Activated CD8-positive, alpha-beta T cell treated with anti-CD3 and anti-CD28 coated beads for 36 hours (primary cell): ENCODE measurements at regions not wholly inside any gene's neighbourhood (a gene's known extent, or its start where the extent isn't known, plus 50 kb on each side); places are given as distances from the start of the nearest gene placed in this dataset.

Source experiments
- ATAC-seq: fragments of 200-7000 bp; cut with Tn5 transposase; one replicate; pipeline ENCODE4 v1.10.0; 2021; ENCODE audit warnings: mild to moderate bottlenecking, moderate library complexity
- CTCF ChIA-PET: fragments of 350-600 bp; sonication (Branson Sonifier 250); formaldehyde crosslinking; loops from one replicate; lab custom pipeline; 2021; ENCODE audit warnings: antibody characterized with exemption; lab: Charles Lee
- POLR2A ChIA-PET: fragments of 350-600 bp; sonication (Branson Sonifier 250); formaldehyde crosslinking; loops from one replicate; lab custom pipeline; 2021; ENCODE audit warnings: antibody characterized with exemption; lab: Charles Lee
- DNase-seq: peaks from one replicate; pipeline ENCODE4 v3.0.0-alpha.2; 2020
- H3K27ac Mint-ChIP-seq: one replicate; pipeline ENCODE4 v1.8.0; 2021; ENCODE audit warnings: mild to moderate bottlenecking, mixed read lengths
- H3K27me3 Mint-ChIP-seq: one replicate; pipeline ENCODE4 v1.8.0; 2021; ENCODE audit warnings: mixed read lengths
- H3K36me3 Mint-ChIP-seq: one replicate; pipeline ENCODE4 v1.8.0; 2021; ENCODE audit warnings: low read depth, mixed read lengths
- H3K4me1 Mint-ChIP-seq: one replicate; pipeline ENCODE4 v1.8.0; 2021; ENCODE audit warnings: low read depth, mixed read lengths
- H3K4me3 Mint-ChIP-seq: one replicate; pipeline ENCODE4 v1.8.0; 2021; ENCODE audit warnings: mild to moderate bottlenecking, moderate library complexity, mixed read lengths
- H3K9me3 Mint-ChIP-seq: one replicate; pipeline ENCODE4 v1.8.0; 2021; ENCODE audit warnings: mixed read lengths
- intact Hi-C: fragments of 100-400 bp; cut with micrococcal nuclease; formaldehyde crosslinking; loops from one replicate; pipeline ENCODE4 v1.10.0; 2022
- TF ChIP-seq, protein P1 (sequence below): fragments of 200-600 bp; IDR thresholded peaks from one replicate; pipeline ENCODE4 v1.8.0; 2022; ENCODE audit warnings: antibody characterized with exemption, mild to moderate bottlenecking

DNA sequence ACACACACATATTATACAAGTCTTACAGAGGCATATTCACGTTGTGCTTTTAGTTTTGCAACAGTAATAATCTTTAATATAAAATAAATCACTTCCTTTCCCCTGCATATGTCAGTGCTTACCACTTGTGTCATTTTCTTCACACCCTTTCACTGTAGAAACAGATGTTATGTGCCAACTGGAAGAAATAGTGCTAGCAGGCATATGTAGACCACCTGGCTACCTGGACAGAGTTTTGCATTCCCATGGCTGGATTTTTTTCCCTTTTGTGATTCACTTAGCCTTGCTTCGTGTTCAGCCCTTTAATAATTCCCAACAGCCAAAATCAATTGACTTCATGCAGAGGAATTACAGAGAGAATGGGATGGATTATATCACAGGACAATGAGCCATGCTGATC lies 399.1 kb upstream of the SPRY2 start:
- no peak for DNase-seq
- POLR2A ChIA-PET = no interaction called here
- CTCF ChIA-PET = no interaction called here
- Mint-ChIP-seq H3K36me3 (no peaks in the 10 kb centered on the region), H3K9me3 (peaks cover 8% of the 10 kb centered on the region), H3K27me3 (no peaks in the 10 kb centered on the region), H3K4me1 (no peaks in the 10 kb centered on the region), H3K4me3 (no peak overlapping the region), H3K27ac (no peak overlapping the region)
- intact Hi-C loops = no loop called here
- TF ChIP-seq, protein P1, sequence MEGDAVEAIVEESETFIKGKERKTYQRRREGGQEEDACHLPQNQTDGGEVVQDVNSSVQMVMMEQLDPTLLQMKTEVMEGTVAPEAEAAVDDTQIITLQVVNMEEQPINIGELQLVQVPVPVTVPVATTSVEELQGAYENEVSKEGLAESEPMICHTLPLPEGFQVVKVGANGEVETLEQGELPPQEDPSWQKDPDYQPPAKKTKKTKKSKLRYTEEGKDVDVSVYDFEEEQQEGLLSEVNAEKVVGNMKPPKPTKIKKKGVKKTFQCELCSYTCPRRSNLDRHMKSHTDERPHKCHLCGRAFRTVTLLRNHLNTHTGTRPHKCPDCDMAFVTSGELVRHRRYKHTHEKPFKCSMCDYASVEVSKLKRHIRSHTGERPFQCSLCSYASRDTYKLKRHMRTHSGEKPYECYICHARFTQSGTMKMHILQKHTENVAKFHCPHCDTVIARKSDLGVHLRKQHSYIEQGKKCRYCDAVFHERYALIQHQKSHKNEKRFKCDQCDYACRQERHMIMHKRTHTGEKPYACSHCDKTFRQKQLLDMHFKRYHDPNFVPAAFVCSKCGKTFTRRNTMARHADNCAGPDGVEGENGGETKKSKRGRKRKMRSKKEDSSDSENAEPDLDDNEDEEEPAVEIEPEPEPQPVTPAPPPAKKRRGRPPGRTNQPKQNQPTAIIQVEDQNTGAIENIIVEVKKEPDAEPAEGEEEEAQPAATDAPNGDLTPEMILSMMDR = no peak
- no peak for ATAC-seq

- Mint-ChIP-seq H3K4me3 (no peak overlapping the region), H3K9me3 (peaks cover 10% of the 10 kb centered on the region), H3K4me1 (no peaks in the 10 kb centered on the region), H3K27ac (no peak overlapping the region), H3K36me3 (no peaks in the 10 kb centered on the region), H3K27me3 (no peaks in the 10 kb centered on the region)
- POLR2A ChIA-PET = no interaction called here
- TF ChIP-seq, protein P1 = no peak
- ATAC-seq (no peak), DNase-seq (no peak)
- CTCF ChIA-PET = no interaction called here
- intact Hi-C loops = no loop called here
Observed at GRCh38 chr13:80737513-80737912, 396.6 kb upstream of the SPRY2 start.

DNA sequence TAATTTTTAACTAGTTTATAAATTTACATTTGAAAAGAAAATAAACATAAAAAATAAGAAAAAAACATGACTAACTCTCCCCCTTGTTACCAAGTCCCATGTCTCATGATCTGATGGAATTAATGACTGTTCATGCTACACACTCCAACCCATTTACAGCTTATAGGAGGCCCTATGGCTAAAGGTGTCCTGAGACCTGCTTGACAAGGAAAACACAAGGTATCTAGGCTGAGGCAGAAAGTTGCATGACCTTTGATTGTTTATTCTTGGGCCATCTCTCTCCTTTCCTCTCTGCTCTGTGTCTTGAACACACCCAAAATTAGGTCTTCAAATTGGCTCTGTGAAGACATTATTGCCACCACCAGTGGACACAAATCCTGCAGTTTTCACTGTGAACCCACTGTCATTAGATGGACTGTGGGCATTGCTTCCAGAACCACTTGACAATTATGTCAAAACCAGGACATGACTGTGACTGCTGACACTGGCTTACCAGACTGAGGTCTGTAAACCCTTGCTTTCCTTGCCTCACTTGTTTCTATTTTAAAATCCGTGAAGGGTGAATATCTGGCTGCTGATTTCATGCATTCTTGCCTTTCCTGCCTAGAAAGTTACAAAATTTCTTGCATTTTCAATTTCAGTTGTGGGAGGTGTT lies 386.5 kb upstream of the SPRY2 start:
- H3K36me3 Mint-ChIP-seq = no peaks in the 10 kb centered on the region
- no peaks in the 10 kb centered on the region for H3K27me3 Mint-ChIP-seq
- POLR2A ChIA-PET = no interaction called here
- peaks cover 4% of the 10 kb centered on the region for H3K9me3 Mint-ChIP-seq
- TF ChIP-seq, protein P1 = no peak
- CTCF ChIA-PET = no interaction called here
- no peaks in the 10 kb centered on the region for H3K4me1 Mint-ChIP-seq
- no peak overlapping the region for H3K4me3 Mint-ChIP-seq
- intact Hi-C loops = no loop called here
- DNase-seq (no peak), ATAC-seq (no peak)
- H3K27ac Mint-ChIP-seq = no peak overlapping the region

DNA sequence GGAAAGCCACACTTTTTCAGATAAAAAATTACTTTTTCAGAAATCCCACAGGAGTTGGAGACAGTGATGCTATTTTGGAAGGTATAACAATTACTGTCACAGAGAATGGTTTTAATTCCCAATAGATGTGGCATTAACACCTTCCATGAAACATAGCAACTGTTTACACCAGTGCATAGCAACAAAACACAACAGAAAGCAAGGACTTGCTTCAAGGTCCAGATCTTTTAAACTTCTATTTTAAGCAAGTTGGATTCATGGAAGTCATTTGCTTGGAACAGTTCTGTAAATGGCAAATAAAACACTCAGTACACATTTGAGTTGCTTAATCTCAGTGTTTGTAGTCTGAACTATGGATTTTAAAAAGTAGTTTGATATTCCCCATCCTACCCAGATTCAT lies 385.9 kb upstream of the SPRY2 start:
- H3K9me3 Mint-ChIP-seq = peaks cover 4% of the 10 kb centered on the region
- no peaks in the 10 kb centered on the region for H3K27me3 Mint-ChIP-seq
- H3K4me1 Mint-ChIP-seq = no peaks in the 10 kb centered on the region
- no peak overlapping the region for H3K27ac Mint-ChIP-seq
- CTCF ChIA-PET = no interaction called here
- POLR2A ChIA-PET = no interaction called here
- TF ChIP-seq, protein P1 = no peak
- ATAC-seq (no peak), DNase-seq (no peak)
- no peaks in the 10 kb centered on the region for H3K36me3 Mint-ChIP-seq
- intact Hi-C loops = no loop called here
- H3K4me3 Mint-ChIP-seq = no peak overlapping the region

GRCh38 chr13:80721689-80722088 lies 380.8 kb upstream of the SPRY2 start:
- Mint-ChIP-seq H3K4me1 (no peaks in the 10 kb centered on the region), H3K4me3 (no peak overlapping the region), H3K9me3 (peaks cover 2% of the 10 kb centered on the region), H3K36me3 (no peaks in the 10 kb centered on the region), H3K27ac (no peak overlapping the region), H3K27me3 (no peaks in the 10 kb centered on the region)
- CTCF ChIA-PET = no interaction called here
- intact Hi-C loops = no loop called here
- ATAC-seq = no peak
- no peak for DNase-seq
- POLR2A ChIA-PET = no interaction called here
- TF ChIP-seq, protein P1 = no peak
